Tibial nerve (tissue), 3 donors: ENCODE measurements at regions not wholly inside any gene's neighbourhood (a gene's known extent, or its start where the extent isn't known, plus 50 kb on each side); places are given as distances from the start of the nearest gene placed in this dataset.

Source experiments
- POLR2A ChIP-seq, 2 donors: fragments of 450-650 bp; IDR thresholded peaks; one replicate each; pipeline ENCODE4 v1.6.1; 2017; ENCODE audit warnings: antibody characterized with exemption in 2 of 2, mild to moderate bottlenecking in 2 of 2, moderate library complexity in 2 of 2
- TF ChIP-seq, protein P1 (sequence below), 5 experiments: fragments of 200-600 bp in 3 of 5; fragments of 450-650 bp in 2 of 5; sonication (generic) in 3 of 5; IDR thresholded peaks; one replicate each; pipeline ENCODE4 v1.5.1; 2016 to 2019; ENCODE audit warnings: antibody characterized with exemption in 5 of 5, mild to moderate bottlenecking in 3 of 5, moderate library complexity in 2 of 5

DNA sequence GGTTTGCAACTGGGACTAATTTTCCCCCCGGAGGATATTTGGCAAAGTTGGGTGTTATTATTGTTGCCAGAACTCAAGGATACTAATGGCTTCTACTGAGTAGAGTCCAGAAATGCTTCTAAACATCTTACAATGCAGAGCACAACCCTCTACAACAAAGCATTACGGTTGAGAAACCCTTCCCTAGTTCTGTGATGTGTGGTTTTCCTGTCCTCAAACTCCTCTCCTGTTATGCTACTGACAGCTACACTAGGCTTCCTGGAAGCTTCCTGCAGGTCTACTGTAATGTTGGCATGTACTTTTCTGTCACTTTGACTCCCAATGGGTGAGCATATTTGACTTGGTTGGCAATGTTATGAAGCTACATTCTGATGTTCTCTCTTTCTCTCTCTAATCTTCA, 1656.9 kb downstream of the MRPL39 start:
- TF ChIP-seq, protein P1, sequence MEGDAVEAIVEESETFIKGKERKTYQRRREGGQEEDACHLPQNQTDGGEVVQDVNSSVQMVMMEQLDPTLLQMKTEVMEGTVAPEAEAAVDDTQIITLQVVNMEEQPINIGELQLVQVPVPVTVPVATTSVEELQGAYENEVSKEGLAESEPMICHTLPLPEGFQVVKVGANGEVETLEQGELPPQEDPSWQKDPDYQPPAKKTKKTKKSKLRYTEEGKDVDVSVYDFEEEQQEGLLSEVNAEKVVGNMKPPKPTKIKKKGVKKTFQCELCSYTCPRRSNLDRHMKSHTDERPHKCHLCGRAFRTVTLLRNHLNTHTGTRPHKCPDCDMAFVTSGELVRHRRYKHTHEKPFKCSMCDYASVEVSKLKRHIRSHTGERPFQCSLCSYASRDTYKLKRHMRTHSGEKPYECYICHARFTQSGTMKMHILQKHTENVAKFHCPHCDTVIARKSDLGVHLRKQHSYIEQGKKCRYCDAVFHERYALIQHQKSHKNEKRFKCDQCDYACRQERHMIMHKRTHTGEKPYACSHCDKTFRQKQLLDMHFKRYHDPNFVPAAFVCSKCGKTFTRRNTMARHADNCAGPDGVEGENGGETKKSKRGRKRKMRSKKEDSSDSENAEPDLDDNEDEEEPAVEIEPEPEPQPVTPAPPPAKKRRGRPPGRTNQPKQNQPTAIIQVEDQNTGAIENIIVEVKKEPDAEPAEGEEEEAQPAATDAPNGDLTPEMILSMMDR (IDR thresholded peaks at IDR 0.05), result no peak
- no peak for TF ChIP-seq POLR2A (IDR thresholded peaks at IDR 0.05)
